GM18517 (cell line): ENCODE measurements at regions not wholly inside any gene's neighbourhood (a gene's known extent, or its start where the extent isn't known, plus 50 kb on each side); places are given as distances from the start of the nearest gene placed in this dataset.
A peak's percentile ranks its signal among the peaks of the same experiment; 100 is the strongest.

ENCODE experiments used
- ATAC-seq: cut with Tn5 transposase; IDR thresholded peaks from one replicate; pipeline ENCODE4 v1.9.1; 2021; ENCODE audit warnings: mild to moderate bottlenecking, moderate library complexity; ENCODE audit not compliant: unreplicated experiment

DNA sequence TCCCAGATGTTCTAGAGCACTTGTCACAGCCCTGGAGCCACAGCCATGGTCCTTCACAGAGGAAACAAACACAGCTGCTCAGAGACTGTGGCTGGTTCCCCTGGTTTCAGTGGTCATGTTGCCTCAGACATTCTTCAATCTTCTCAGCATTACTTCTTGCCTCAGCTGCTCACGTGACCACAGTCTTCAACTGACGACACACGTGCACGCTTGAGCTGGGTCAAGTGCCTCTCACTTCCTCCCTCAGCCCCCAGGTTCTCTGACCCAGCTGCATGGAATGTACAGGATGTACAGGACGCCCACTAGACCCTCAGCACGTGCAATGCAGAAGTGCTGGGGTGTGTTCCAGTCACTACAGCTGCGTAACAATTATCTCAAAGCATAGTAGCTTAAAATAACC lies 159.8 kb upstream of the GGTLC1 start:
- peak; percentile 51 for ATAC-seq

DNA sequence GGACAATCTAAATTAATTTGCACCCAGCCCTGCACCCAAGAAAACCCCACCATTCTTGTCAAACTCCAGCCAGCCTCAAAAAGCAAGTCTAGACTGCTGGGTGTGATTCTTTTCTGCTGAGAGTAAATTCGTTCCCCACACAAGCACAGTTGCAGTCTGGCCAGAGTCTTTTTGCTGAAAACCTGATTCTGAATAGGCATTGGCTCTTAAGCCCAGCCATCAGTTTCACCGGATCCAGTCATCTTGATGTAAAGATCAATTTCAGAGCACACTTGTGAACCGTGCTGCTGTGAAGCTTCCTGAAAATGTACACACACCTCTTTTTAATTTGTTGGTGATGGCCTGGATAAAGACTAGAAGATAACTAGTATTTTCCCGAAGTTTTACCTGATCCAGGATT lies 159.4 kb upstream of the GGTLC1 start:
- no peak for ATAC-seq

DNA sequence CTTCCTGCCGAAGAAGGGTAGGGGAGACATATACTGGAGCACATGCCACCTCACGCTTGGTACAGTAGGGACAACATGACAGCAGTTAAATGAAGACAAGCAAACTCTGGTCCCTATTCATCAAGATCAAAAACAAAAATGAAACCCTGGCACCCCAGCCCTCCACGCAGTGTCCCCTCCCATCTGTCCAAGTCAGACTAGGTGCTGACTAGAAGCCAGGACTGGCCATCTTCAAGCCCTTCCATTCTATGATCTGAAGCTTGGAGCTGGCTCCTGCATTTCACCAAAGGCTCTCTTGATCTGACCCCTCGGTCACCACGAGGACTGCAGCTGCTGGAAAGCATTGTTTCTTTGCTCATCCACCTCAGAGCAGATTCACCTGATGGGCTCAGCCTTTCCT lies 158.9 kb upstream of the GGTLC1 start:
- no peak for ATAC-seq

GRCh38 chr20:24146231-24146634 lies 157.7 kb upstream of the GGTLC1 start:
- no peak for ATAC-seq

- ATAC-seq, result no peak
These were observed 155.8 kb upstream of the GGTLC1 start for GRCh38 chr20:24144371-24144770.

DNA sequence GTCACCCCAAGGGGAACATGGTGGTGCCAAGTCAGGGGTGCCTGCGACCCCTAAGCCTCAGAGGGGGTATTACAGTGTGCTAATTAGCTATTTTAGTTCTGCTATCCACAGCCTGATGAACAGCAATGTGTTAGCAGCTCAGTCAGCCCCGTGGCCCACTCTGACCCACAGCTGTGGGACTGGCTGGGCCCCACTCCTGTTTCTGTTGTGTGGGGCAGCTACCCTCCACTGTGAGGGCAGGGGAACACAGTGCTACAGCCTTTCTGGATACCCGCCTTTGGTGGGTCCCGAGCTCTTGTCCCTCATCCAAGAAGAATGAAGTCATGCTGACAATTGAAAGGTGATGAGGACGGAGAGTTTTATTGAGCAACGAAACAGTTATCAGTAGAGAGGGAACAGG lies 152.5 kb upstream of the GGTLC1 start:
- no peak for ATAC-seq

GRCh38 chr20:24139846-24140245 lies 151.3 kb upstream of the GGTLC1 start:
- no peak for ATAC-seq

- ATAC-seq, result no peak
These were observed 150.4 kb upstream of the GGTLC1 start for GRCh38 chr20:24138951-24139350.

DNA sequence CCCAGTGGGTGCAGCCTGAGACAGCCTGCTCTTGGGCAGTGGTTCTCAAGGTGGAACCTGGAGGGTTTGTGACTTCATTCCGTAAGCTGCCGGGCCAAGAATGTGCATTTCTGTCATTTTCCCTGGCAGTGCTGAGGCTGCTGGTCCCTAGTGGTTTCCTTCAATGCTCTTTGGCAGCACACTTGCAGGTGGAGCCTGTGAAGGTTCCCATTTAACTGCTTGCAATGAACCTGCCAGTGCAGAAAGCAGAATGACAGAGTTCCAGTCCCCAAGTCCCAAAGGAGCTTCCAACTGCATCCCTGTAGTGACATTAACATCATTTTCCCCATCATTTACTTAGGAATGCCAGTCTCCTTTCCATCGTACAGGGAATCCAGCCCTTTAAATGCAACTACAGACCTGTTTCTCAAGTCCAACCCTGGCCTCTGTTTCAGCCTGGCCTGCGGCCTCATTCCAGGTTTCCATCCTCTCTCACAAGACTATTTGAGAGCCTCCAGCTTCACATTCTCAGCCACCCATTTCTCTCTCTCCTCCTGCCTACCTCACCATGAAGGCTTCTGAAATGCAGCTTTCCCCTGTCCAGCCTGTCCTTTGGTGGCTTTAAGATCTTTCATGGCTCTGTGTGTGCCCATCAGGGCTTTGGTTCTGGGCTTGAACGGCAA lies 149.7 kb upstream of the GGTLC1 start:
- ATAC-seq, result no peak

DNA sequence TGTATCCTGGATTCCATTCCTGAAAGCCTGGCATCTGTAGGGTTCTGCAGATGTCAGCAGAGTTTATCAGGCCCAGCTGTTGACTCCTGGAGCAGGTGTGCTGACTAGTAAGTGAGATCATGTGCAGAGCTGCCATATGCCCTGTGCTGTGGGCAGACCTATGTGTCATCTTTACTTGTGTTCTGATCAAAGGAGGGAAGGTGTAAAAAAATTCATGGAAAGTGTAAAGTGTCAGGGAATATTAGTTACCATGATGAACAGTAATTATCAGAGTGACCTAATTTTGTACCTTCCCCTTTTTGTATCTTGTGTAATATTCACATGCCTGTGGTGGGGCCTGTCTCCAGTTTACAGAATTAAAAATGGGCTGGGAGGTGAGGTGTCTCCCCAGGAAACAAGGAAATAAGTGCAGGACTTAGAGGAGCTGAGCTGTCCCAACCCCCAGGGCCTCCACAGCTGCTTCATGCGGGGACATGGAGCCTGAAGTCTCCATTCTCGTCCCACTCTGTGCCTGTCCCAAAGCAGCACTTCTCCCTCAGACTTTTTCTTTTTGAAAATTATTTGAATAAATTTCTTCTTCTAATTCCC lies 148.2 kb upstream of the GGTLC1 start:
- ATAC-seq, result no peak

- no peak for ATAC-seq
These were observed 147.2 kb upstream of the GGTLC1 start for GRCh38 chr20:24135781-24136180.

DNA sequence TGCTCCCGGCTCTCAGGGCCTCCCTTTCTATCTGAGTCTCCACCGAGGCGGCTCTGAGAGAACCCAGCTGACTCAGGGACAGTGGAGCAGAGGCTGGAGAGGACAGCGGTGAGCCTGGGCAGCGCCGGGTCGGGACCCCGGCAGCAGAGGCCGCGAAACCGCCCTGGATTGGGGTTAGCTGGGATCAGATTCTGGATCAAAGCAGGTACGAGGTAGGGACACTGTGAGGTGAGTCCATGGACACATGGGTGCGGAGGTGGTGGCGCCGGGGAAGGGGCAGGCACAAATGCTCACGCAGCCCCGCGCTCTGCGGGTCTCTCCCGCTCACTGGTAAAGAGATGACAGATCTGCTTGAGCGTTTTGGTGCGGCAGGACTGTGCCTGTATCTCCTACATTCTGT lies 146.4 kb upstream of the GGTLC1 start:
- no peak for ATAC-seq

DNA sequence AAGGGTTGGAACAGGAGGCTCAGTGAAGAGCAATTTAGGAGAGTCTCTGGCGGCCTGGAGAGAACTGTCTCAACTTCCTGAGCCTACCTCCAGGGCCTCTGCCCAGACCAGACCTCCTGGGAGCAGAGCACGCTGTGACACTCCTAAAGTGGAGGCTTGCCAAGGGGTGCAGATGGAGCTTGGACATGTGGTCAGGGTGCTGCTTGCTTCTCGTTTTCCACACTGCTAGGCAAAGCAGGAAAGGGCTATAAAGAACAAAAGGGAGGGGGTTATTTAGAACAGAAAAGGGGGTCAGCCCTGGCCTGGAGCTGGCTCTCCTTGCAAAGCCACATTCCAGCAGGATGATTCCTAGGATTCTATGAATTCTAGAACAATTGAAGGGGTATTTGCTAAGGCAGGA lies 145.7 kb upstream of the GGTLC1 start:
- no peak for ATAC-seq

DNA sequence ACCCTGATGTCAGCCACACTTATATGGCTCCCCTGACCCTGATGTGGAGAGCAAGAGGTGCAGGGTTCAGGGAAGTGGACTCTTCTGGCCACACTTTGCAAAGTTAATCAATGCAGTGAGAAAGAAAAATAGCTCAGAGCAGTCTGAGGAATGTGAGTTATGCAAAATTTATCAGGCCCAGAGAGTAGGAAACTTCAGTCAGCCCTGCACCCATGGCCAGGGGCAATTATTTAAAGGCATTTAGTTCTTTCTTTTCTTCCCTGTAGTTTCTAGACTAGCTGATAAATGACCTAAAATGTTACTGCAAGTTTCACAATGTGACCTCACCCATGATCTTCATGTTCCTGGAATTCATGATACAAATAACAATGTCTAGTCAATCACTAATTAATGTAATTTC lies 143.7 kb upstream of the GGTLC1 start:
- no peak for ATAC-seq

GRCh38 chr20:24131684-24132083 lies 143.1 kb upstream of the GGTLC1 start:
- ATAC-seq, result no peak

- ATAC-seq, result no peak
These were observed 142.7 kb upstream of the GGTLC1 start for GRCh38 chr20:24131281-24131680.

GRCh38 chr20:24129641-24130040 lies 141.1 kb upstream of the GGTLC1 start:
- no peak for ATAC-seq

DNA sequence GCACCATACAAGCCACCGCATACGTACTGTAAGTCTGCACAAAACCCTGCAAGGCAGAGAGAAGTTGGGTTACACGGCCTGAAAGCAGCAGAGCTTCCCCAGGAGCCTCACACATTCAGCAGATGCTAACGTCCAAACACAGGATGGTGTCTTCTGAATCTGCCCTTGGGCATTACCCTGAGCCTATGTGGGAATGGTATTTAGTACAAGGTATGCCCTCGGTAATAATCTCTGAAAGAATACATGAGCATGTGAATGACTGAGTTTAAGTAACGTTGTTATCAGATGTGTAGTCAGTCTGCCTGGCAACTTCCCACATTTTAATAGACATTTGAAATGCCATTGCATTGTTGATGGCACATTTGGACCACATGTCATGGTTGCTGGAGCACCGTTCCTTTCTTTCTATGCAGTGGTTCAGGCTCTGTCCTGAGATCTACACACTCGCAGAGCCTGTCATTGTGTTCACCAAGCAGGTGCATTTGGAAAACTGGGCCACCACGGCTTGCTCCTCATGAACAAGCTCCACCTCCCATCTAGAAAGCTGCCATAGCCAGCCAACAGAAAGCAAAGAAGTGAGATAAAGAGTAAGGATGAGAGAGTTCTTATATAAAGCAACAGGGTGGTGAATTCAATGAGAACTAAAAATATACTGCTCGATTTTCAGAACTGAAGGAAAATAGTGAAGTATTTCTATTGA lies 136.5 kb upstream of the GGTLC1 start:
- ATAC-seq, result no peak

- no peak for ATAC-seq
These were observed 135.4 kb upstream of the GGTLC1 start for GRCh38 chr20:24124003-24124402.

DNA sequence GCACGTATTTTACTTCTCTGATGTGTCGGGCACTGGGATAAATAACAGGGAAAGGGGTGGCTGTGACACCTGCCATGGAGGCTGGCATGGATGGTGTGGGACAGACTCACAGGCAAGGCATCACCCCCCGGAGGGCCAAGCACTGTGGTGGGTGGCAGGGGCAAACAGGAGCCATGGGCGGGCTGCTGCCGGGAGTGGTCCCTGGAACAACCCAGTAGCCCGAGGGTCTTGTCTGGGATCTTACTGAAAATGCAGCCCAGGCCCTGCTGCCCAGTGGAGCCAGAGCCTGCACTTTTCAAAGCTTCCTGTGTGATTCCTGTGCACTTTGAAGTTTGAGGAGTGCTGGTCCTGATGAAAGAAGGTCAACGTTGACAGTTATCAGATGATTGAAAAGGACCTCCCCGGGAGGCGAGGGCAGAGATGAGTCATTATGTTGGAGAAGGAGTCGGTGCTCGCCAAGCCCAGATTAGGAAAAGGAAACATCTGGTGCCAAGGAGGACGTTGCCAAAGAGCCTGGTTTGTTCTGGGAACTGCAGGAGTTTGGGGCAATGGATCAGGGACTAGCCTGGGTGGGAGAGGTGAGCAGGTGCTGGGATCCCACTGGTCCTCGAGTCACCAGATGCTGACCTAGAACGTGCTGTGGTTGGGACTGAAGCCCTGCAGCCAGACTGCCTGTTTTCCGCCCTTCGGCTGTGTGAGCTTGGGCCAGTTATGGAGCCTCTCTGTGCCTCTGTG lies 130.0 kb upstream of the GGTLC1 start:
- ATAC-seq, result no peak

DNA sequence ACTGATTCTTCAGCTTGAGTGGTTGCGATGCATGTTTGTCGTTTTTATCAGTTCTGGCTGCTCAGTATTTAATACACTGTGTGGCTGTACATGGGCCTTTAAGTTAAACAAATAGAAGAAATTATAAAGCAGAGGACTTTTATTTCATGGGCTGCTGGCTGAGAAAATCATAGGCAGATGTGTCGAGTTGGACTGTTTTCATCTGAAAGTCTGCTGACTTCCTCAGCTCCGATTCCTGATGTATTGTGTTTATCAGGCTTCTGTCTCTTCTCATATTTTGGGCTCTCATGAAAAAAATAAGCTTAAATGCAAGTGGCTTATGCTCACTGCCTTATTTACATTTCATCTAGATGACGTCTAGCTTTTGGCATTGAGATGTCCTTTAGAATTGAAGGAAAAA lies 129.5 kb upstream of the GGTLC1 start:
- ATAC-seq, result no peak

- ATAC-seq, result no peak
These were observed 128.8 kb upstream of the GGTLC1 start for GRCh38 chr20:24117383-24117782.
